ENCODE measurements at regions not wholly inside any gene's neighbourhood (a gene's known extent, or its start where the extent isn't known, plus 50 kb on each side); places are given as distances from the start of the nearest gene placed in this dataset.

DNA sequence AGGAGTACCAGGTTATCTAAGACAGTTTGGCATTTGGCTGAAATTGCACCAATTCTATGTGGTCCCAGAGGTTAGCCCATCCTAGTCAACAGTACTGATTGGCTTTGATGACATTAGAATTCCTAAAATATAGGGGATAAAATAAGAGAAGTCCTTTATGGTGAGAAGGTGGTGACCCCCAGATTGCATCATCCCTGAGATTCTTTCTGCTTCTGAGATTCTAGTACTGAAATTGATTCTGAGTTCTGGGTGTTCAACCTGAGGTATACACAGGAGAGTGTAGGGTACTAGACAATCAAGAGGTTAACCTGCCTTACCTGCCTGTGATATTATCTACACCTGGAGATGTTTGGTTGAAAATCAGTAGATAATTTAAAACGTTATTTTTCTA, 140.9 kb upstream of the MRPS22 start:
- no peaks in the 10 kb centered on the region for H3K4me1 ChIP-seq (ENCODE audit: control insufficient read depth in 2 of 2, insufficient read depth in 2 of 2, low read length in 2 of 2)
- no peaks in the 10 kb centered on the region for H3K27me3 ChIP-seq (replicated peaks in 1 of 4; ENCODE audit: control extremely low read depth in 1 of 4, control insufficient read depth in 3 of 4, insufficient read depth in 4 of 4, low read length in 3 of 4)
- H3K4me1 Mint-ChIP-seq = no peaks in the 10 kb centered on the region
- no peak overlapping the region for H3K4me3 ChIP-seq (ENCODE audit: control extremely low read depth in 1 of 5, extremely low read depth in 1 of 5, insufficient read depth in 1 of 5, low read depth in 2 of 5, low read length in 4 of 5)
- no peaks in the 10 kb centered on the region for H3K9me3 ChIP-seq (ENCODE audit: control extremely low read depth in 1 of 3, control insufficient read depth in 2 of 3, insufficient read depth in 1 of 3, low read length in 2 of 3)
- H3K27ac Mint-ChIP-seq = no peak overlapping the region
- H3K9ac ChIP-seq (ENCODE audit: low read length) = no peak overlapping the region
- intact Hi-C loops (cut with micrococcal nuclease) = no loop called here
- H4K20me1 ChIP-seq (ENCODE audit: control insufficient read depth, insufficient read depth, low read length, poor library complexity, severe bottlenecking) = no peaks in the 10 kb centered on the region
- no peak overlapping the region for H2AFZ ChIP-seq (ENCODE audit: insufficient read depth, low read depth, low read length, poor library complexity, severe bottlenecking)
- WGBS (ENCODE audit: insufficient coverage) = no CpG with 5 or more reads among the region's 1 CpG
- ATAC-seq (ENCODE audit: low read depth) (no peak), DNase-seq (no peak)
- H3K4me2 ChIP-seq (replicated peaks; ENCODE audit: low read depth, low read length, poor library complexity, severe bottlenecking) = no peak overlapping the region
- peaks cover 6% of the 10 kb centered on the region for H3K27me3 Mint-ChIP-seq
- ChIA-PET POLR2A (no interaction called here), CTCF (no interaction called here)
- no peaks in the 10 kb centered on the region for H3K36me3 ChIP-seq (replicated peaks in 1 of 2; ENCODE audit: control extremely low read depth in 1 of 2, control insufficient read depth in 1 of 2, extremely low read depth in 1 of 2, insufficient read depth in 2 of 2, low read length in 1 of 2)
- no peaks in the 10 kb centered on the region for H3K79me2 ChIP-seq (ENCODE audit: control insufficient read depth, insufficient read depth, low read length)
- no peak overlapping the region for H3K27ac ChIP-seq (ENCODE audit: low read length in 2 of 2)
- H3K4me3 Mint-ChIP-seq = no peak overlapping the region
- no peak for TF ChIP-seq EZH2 (IDR thresholded peaks at IDR 0.05; ENCODE audit: borderline replicate concordance, insufficient read depth, low read depth, low read length, poor library complexity, severe bottlenecking)
- TF ChIP-seq, protein P1, sequence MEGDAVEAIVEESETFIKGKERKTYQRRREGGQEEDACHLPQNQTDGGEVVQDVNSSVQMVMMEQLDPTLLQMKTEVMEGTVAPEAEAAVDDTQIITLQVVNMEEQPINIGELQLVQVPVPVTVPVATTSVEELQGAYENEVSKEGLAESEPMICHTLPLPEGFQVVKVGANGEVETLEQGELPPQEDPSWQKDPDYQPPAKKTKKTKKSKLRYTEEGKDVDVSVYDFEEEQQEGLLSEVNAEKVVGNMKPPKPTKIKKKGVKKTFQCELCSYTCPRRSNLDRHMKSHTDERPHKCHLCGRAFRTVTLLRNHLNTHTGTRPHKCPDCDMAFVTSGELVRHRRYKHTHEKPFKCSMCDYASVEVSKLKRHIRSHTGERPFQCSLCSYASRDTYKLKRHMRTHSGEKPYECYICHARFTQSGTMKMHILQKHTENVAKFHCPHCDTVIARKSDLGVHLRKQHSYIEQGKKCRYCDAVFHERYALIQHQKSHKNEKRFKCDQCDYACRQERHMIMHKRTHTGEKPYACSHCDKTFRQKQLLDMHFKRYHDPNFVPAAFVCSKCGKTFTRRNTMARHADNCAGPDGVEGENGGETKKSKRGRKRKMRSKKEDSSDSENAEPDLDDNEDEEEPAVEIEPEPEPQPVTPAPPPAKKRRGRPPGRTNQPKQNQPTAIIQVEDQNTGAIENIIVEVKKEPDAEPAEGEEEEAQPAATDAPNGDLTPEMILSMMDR (IDR thresholded peaks at IDR 0.05) = no peak
- no peaks in the 10 kb centered on the region for H3K9me3 Mint-ChIP-seq (ENCODE audit: insufficient read depth)

DNA sequence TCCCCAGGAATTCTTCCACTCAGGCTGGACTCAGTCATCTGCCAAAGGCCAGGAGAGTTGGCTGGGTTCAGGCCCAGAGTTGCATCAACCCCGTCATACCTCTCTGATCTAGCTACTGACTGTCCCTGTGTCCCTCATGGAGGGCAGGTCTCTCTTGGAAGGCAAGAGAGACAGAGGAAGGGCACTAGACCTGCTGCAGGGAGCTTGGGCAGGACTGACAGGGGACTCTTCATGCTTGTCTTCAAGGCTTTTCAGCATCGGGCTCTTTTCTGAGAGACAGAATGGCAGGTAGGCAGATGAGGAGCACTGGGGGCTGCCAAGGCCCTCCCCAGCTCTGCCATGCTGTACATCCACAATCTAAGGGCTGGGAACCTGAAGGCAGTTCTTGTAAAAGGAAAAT, 140.1 kb upstream of the MRPS22 start:
- H3K4me2 ChIP-seq (replicated peaks; ENCODE audit: low read depth, low read length, poor library complexity, severe bottlenecking) = no peak overlapping the region
- Mint-ChIP-seq H3K27ac (no peak overlapping the region), H3K27me3 (peaks cover 6% of the 10 kb centered on the region), H3K4me1 (no peaks in the 10 kb centered on the region), H3K9me3 (ENCODE audit: insufficient read depth) (no peaks in the 10 kb centered on the region), H3K4me3 (no peak overlapping the region)
- no peak for DNase-seq
- H3K27ac ChIP-seq (ENCODE audit: low read length in 2 of 2) = no peak overlapping the region
- no peaks in the 10 kb centered on the region for H3K27me3 ChIP-seq (replicated peaks in 1 of 4; ENCODE audit: control extremely low read depth in 1 of 4, control insufficient read depth in 3 of 4, insufficient read depth in 4 of 4, low read length in 3 of 4)
- no peaks in the 10 kb centered on the region for H3K9me3 ChIP-seq (ENCODE audit: control extremely low read depth in 1 of 3, control insufficient read depth in 2 of 3, insufficient read depth in 1 of 3, low read length in 2 of 3)
- H3K4me1 ChIP-seq (ENCODE audit: control insufficient read depth in 2 of 2, insufficient read depth in 2 of 2, low read length in 2 of 2) = no peaks in the 10 kb centered on the region
- no peaks in the 10 kb centered on the region for H3K36me3 ChIP-seq (replicated peaks in 1 of 2; ENCODE audit: control extremely low read depth in 1 of 2, control insufficient read depth in 1 of 2, extremely low read depth in 1 of 2, insufficient read depth in 2 of 2, low read length in 1 of 2)
- H2AFZ ChIP-seq (ENCODE audit: insufficient read depth, low read depth, low read length, poor library complexity, severe bottlenecking) = no peak overlapping the region
- TF ChIP-seq EZH2 (IDR thresholded peaks at IDR 0.05; ENCODE audit: borderline replicate concordance, insufficient read depth, low read depth, low read length, poor library complexity, severe bottlenecking) = no peak
- TF ChIP-seq, protein P1 (IDR thresholded peaks at IDR 0.05) = no peak
- CTCF ChIA-PET = no interaction called here
- no peaks in the 10 kb centered on the region for H3K79me2 ChIP-seq (ENCODE audit: control insufficient read depth, insufficient read depth, low read length)
- no peak overlapping the region for H3K4me3 ChIP-seq (ENCODE audit: control extremely low read depth in 1 of 5, extremely low read depth in 1 of 5, insufficient read depth in 1 of 5, low read depth in 2 of 5, low read length in 4 of 5)
- intact Hi-C loops (cut with micrococcal nuclease) = no loop called here
- WGBS (ENCODE audit: insufficient coverage) = 92% methylated on average over 2 of the region's 2 CpGs
- H4K20me1 ChIP-seq (ENCODE audit: control insufficient read depth, insufficient read depth, low read length, poor library complexity, severe bottlenecking) = no peaks in the 10 kb centered on the region
- no peak overlapping the region for H3K9ac ChIP-seq (ENCODE audit: low read length)
- ATAC-seq (ENCODE audit: low read depth) = no peak
- POLR2A ChIA-PET = no interaction called here

Data from B cell (primary cell).